GM12878 (cell line): ENCODE measurements at regions not wholly inside any gene's neighbourhood (a gene's known extent, or its start where the extent isn't known, plus 50 kb on each side); places are given as distances from the start of the nearest gene placed in this dataset.

Experiments used
- ATF2 ChIP-seq: IDR thresholded peaks from 2 replicates; pipeline ENCODE4 v1.6.1; 2012; ENCODE audit warnings: low read length, inconsistent platforms
- ATF3 ChIP-seq: IDR thresholded peaks from 2 replicates; pipeline ENCODE4 v1.6.1; 2011; ENCODE audit warnings: low read depth, mild to moderate bottlenecking, low read length, moderate library complexity, borderline replicate concordance; ENCODE audit errors: extremely low read depth
- BCL11A ChIP-seq: IDR thresholded peaks from 2 replicates; pipeline ENCODE4 v1.6.1; 2011; ENCODE audit warnings: low read depth, low read length
- E2F8 ChIP-seq: fragments of 450-650 bp; IDR thresholded peaks from 2 replicates; pipeline ENCODE4 v1.6.1; 2018; ENCODE audit warnings: mild to moderate bottlenecking, low read depth, moderate library complexity; ENCODE audit not compliant: partially characterized antibody
- EZH2 ChIP-seq: IDR thresholded peaks from 2 replicates; pipeline ENCODE4 v1.6.1; 2012; ENCODE audit warnings: low read depth, mild to moderate bottlenecking, control low read depth, inconsistent platforms, low read length, borderline replicate concordance; ENCODE audit not compliant: control insufficient read depth
- FOXK2 ChIP-seq: fragments of 450-650 bp; IDR thresholded peaks from 2 replicates; pipeline ENCODE4 v1.6.1; 2017; ENCODE audit warnings: mild to moderate bottlenecking, moderate library complexity
- HCFC1 ChIP-seq: fragments of 150-350 bp; IDR thresholded peaks from 2 replicates; pipeline ENCODE4 v1.6.1; 2014; ENCODE audit warnings: low read length
- HDGF ChIP-seq: fragments of 450-650 bp; IDR thresholded peaks from 2 replicates; pipeline ENCODE4 v1.6.1; 2016; ENCODE audit warnings: antibody characterized with exemption
- HSF1 ChIP-seq: fragments of 150-350 bp; IDR thresholded peaks from 2 replicates; pipeline ENCODE4 v1.6.1; 2014; ENCODE audit warnings: mild to moderate bottlenecking, low read depth, low read length
- IKZF1 ChIP-seq: fragments of 450-650 bp; conservative IDR thresholded peaks from 2 replicates; pipeline ENCODE4 v1.6.1; 2017; ENCODE audit warnings: antibody characterized with exemption, mild to moderate bottlenecking
- MEF2A ChIP-seq: IDR thresholded peaks from 2 replicates; pipeline ENCODE4 v1.6.1; 2011; ENCODE audit warnings: low read depth, mild to moderate bottlenecking, low read length, moderate library complexity; ENCODE audit not compliant: insufficient read depth
- MEF2B ChIP-seq: fragments of 450-650 bp; IDR thresholded peaks from 2 replicates; pipeline ENCODE4 v1.6.1; 2018; ENCODE audit warnings: mild to moderate bottlenecking, moderate library complexity; ENCODE audit not compliant: partially characterized antibody, poor library complexity, severe bottlenecking
- MTA3 ChIP-seq: IDR thresholded peaks from 2 replicates; pipeline ENCODE4 v1.6.1; 2012; ENCODE audit warnings: low read length, inconsistent platforms, borderline replicate concordance
- NFXL1 ChIP-seq: fragments of 450-650 bp; IDR thresholded peaks from 2 replicates; pipeline ENCODE4 v1.6.1; 2017; ENCODE audit warnings: antibody characterized with exemption, mild to moderate bottlenecking, borderline replicate concordance
- NFYA ChIP-seq: IDR thresholded peaks from 2 replicates; pipeline ENCODE4 v1.6.1; 2011; ENCODE audit warnings: low read depth, mild to moderate bottlenecking, low read length, improper control_type of control experiment, borderline replicate concordance
- PAX5 ChIP-seq: IDR thresholded peaks from 2 replicates; pipeline ENCODE4 v1.6.1; 2011; ENCODE audit warnings: low read depth, low read length, borderline replicate concordance
- PKNOX1 ChIP-seq: fragments of 450-650 bp; IDR thresholded peaks from 2 replicates; pipeline ENCODE4 v1.6.1; 2016; ENCODE audit warnings: mild to moderate bottlenecking
- POLR2AphosphoS5 ChIP-seq: IDR thresholded peaks from 2 replicates; pipeline ENCODE4 v1.6.1; 2011; ENCODE audit warnings: mild to moderate bottlenecking, low read length, inconsistent platforms
- RBBP5 ChIP-seq: fragments of 200-600 bp; sonication (generic); conservative IDR thresholded peaks from 2 replicates; pipeline ENCODE4 v1.6.1; 2016
- SIN3A ChIP-seq: IDR thresholded peaks from 2 replicates; pipeline ENCODE4 v1.6.1; 2012; ENCODE audit warnings: low read depth, low read length, improper control_type of control experiment
- STAT1 ChIP-seq: fragments of 450-650 bp; conservative IDR thresholded peaks from 2 replicates; pipeline ENCODE4 v1.6.1; 2014; ENCODE audit warnings: antibody characterized with exemption, mild to moderate bottlenecking
- TAF1 ChIP-seq: IDR thresholded peaks from 2 replicates; pipeline ENCODE4 v1.6.1; 2011; ENCODE audit warnings: mild to moderate bottlenecking, low read depth, low read length, borderline replicate concordance
- TARDBP ChIP-seq: IDR thresholded peaks from 2 replicates; pipeline ENCODE4 v1.6.1; 2016; ENCODE audit warnings: borderline replicate concordance
- YBX1 ChIP-seq: fragments of 450-650 bp; IDR thresholded peaks from 2 replicates; pipeline ENCODE4 v1.6.1; 2016; ENCODE audit warnings: antibody characterized with exemption
- ZNF274 ChIP-seq: IDR thresholded peaks from one replicate; pipeline ENCODE4 v1.8.0; 2011; ENCODE audit not compliant: insufficient read length, insufficient read depth
- ZZZ3 ChIP-seq: IDR thresholded peaks from 2 replicates; pipeline ENCODE4 v1.6.1; 2011; ENCODE audit warnings: low read depth; ENCODE audit not compliant: control insufficient read depth, insufficient read length

- TF ChIP-seq HSF1 (peak; percentile 95), ZNF274 (no peak), ATF2 (no peak), TARDBP (no peak), MTA3 (peak; percentile 93; the same call in 1 of the 2 replicates), ATF3 (no peak), MEF2B (peak; percentile 74), MEF2A (no peak), PKNOX1 (no peak), BCL11A (0 out of 2 replicates have a peak, but pooled peaks have one; percentile 60), STAT1 (0 out of 2 replicates have a peak, but pooled peaks have one; percentile 36), IKZF1 (peak; percentile 95), YBX1 (no peak), RBBP5 (no peak), HDGF (no peak), ZZZ3 (no peak), EZH2 (no peak), FOXK2 (no peak), SIN3A (no peak), NFYA (no peak), PAX5 (0 out of 2 replicates have a peak, but pooled peaks have one; percentile 58), HCFC1 (no peak), NFXL1 (no peak), E2F8 (no peak), POLR2AphosphoS5 (peak; percentile 64; the same call in 1 of the 2 replicates), TAF1 (no peak)
These were observed 315.7 kb upstream of the PROK2 start (continued) for GRCh38 chr3:72100601-72101187.
